ENCODE measurements at regions not wholly inside any gene's neighbourhood (a gene's known extent, or its start where the extent isn't known, plus 50 kb on each side); places are given as distances from the start of the nearest gene placed in this dataset.

- DNase-seq (ENCODE audit: low read depth in 2 of 2): no peak
Measured at GRCh38 chr2:220277445-220277975, 650.1 kb downstream of the SLC4A3 start.

- no peak for DNase-seq (ENCODE audit: low read depth in 2 of 2)
Measured at GRCh38 chr2:220278022-220278421, 650.6 kb downstream of the SLC4A3 start.

- DNase-seq (ENCODE audit: low read depth in 2 of 2): no peak
Measured at GRCh38 chr2:220279372-220279771, 651.9 kb downstream of the SLC4A3 start.

GRCh38 chr2:220279840-220280239, 652.4 kb downstream of the SLC4A3 start:
- DNase-seq (ENCODE audit: low read depth in 2 of 2): no peak

- no peak for DNase-seq (ENCODE audit: low read depth in 2 of 2)
Measured at GRCh38 chr2:220280736-220281135, 653.3 kb downstream of the SLC4A3 start.

- no peak for DNase-seq (ENCODE audit: low read depth in 2 of 2)
Measured at GRCh38 chr2:220281771-220282170, 654.3 kb downstream of the SLC4A3 start.

GRCh38 chr2:220282236-220282635, 654.8 kb downstream of the SLC4A3 start:
- DNase-seq (ENCODE audit: low read depth in 2 of 2): no peak

GRCh38 chr2:220293966-220294365, 666.5 kb downstream of the SLC4A3 start:
- no peak for DNase-seq (ENCODE audit: low read depth in 2 of 2)

GRCh38 chr2:220296174-220296573, 668.7 kb downstream of the SLC4A3 start:
- no peak for DNase-seq (ENCODE audit: low read depth in 2 of 2)

- no peak for DNase-seq (ENCODE audit: low read depth in 2 of 2)
Measured at GRCh38 chr2:220297093-220297492, 669.7 kb downstream of the SLC4A3 start.

GRCh38 chr2:220300806-220301205, 673.4 kb downstream of the SLC4A3 start:
- DNase-seq (ENCODE audit: low read depth in 2 of 2): no peak

GRCh38 chr2:220302756-220303155, 675.3 kb downstream of the SLC4A3 start:
- DNase-seq (ENCODE audit: low read depth in 2 of 2): no peak

- DNase-seq (ENCODE audit: low read depth in 2 of 2): no peak
Measured at GRCh38 chr2:220309215-220309614, 681.8 kb downstream of the SLC4A3 start.

GRCh38 chr2:220310451-220310861, 683.0 kb downstream of the SLC4A3 start:
- no peak for DNase-seq (ENCODE audit: low read depth in 2 of 2)

GRCh38 chr2:220315098-220315823, 687.8 kb downstream of the SLC4A3 start:
- DNase-seq (ENCODE audit: low read depth in 2 of 2): no peak

GRCh38 chr2:220318037-220318436, 690.6 kb downstream of the SLC4A3 start:
- no peak for DNase-seq (ENCODE audit: low read depth in 2 of 2)

- no peak for DNase-seq (ENCODE audit: low read depth in 2 of 2)
Measured at GRCh38 chr2:220318508-220318907, 691.1 kb downstream of the SLC4A3 start.

- no peak for DNase-seq (ENCODE audit: low read depth in 2 of 2)
Measured at GRCh38 chr2:220320326-220320725, 692.9 kb downstream of the SLC4A3 start.

- DNase-seq (ENCODE audit: low read depth in 2 of 2): no peak
Measured at GRCh38 chr2:220332886-220333285, 705.5 kb downstream of the SLC4A3 start.

- no peak for DNase-seq (ENCODE audit: low read depth in 2 of 2)
Measured at GRCh38 chr2:220334210-220334609, 706.8 kb downstream of the SLC4A3 start.

- DNase-seq (ENCODE audit: low read depth in 2 of 2): no peak
Measured at GRCh38 chr2:220334871-220335590, 707.6 kb downstream of the SLC4A3 start.

GRCh38 chr2:220335591-220335915, 708.1 kb downstream of the SLC4A3 start:
- no peak for DNase-seq (ENCODE audit: low read depth in 2 of 2)

GRCh38 chr2:220336771-220337170, 709.3 kb downstream of the SLC4A3 start:
- no peak for DNase-seq (ENCODE audit: low read depth in 2 of 2)
